SK-N-MC (cell line): ENCODE measurements at regions not wholly inside any gene's neighbourhood (a gene's known extent, or its start where the extent isn't known, plus 50 kb on each side); places are given as distances from the start of the nearest gene placed in this dataset.

ENCODE experiments used
- EZH2 ChIP-seq: fragments of 200-600 bp; sonication (generic); IDR thresholded peaks from one replicate; pipeline ENCODE4 v1.6.1; 2017; ENCODE audit warnings: antibody characterized with exemption
- FOXP2 ChIP-seq: optimal IDR thresholded peaks from 2 replicates; pipeline ENCODE3; 2011; ENCODE audit warnings: mild to moderate bottlenecking, moderate library complexity; ENCODE audit not compliant: insufficient read depth; ENCODE audit errors: extremely low read length, control extremely low read depth
- POLR2AphosphoS5 ChIP-seq: IDR thresholded peaks from 2 replicates; pipeline ENCODE4 v1.6.1; 2012; ENCODE audit warnings: mild to moderate bottlenecking, low read depth, low read length, borderline replicate concordance

- TF ChIP-seq POLR2AphosphoS5, result no peak
- TF ChIP-seq EZH2, result no peak
- no peak for TF ChIP-seq FOXP2
Observed at GRCh38 chr5:88646866-88647265, 236.1 kb downstream of the MEF2C start.
